ENCODE measurements at regions not wholly inside any gene's neighbourhood (a gene's known extent, or its start where the extent isn't known, plus 50 kb on each side); places are given as distances from the start of the nearest gene placed in this dataset.
"Not testable (repeated sequence)": the region's sequence is repeated elsewhere in the genome, so short reads cannot be mapped to it uniquely, and the experiment has no call there.

- H3K27ac ChIP-seq; H3K36me3 ChIP-seq; H3K4me3 ChIP-seq (ENCODE audit: low read depth in 1 of 2, low read length in 1 of 2); H3K9me3 ChIP-seq; H3K4me1 ChIP-seq (ENCODE audit: control insufficient read depth in 1 of 2, insufficient read depth in 1 of 2, low read depth in 1 of 2, low read length in 1 of 2); H3K27me3 ChIP-seq: not testable (repeated sequence)
Measured at GRCh38 chrY:3108674-3109073, 173.5 kb downstream of the ZFY start.

DNA sequence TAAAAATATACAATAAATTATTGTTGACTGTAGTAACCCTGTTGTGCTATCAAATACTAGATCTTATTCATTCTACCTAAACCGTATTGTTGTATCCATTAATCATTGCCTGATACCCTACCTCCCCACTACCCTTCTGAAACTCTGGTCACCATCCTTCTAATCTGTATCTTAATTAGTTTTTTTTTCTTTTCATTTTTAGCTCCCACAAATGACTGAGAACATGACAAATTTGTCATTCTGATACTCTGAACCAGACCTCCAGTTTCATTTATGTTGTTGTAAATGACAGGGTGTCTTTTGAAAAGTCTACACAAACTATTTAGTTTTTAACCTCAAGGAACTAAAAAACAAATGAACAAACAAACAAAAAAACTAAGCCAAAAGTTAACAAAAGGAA lies 185.1 kb downstream of the ZFY start:
- not testable (repeated sequence) for H3K27me3 ChIP-seq; H3K9me3 ChIP-seq; H3K4me1 ChIP-seq (ENCODE audit: control insufficient read depth in 1 of 2, insufficient read depth in 1 of 2, low read depth in 1 of 2, low read length in 1 of 2); H3K4me3 ChIP-seq (ENCODE audit: low read depth in 1 of 2, low read length in 1 of 2); H3K27ac ChIP-seq; H3K36me3 ChIP-seq

- H3K4me3 ChIP-seq (ENCODE audit: low read depth in 1 of 2, low read length in 1 of 2); H3K27ac ChIP-seq; H3K9me3 ChIP-seq; H3K4me1 ChIP-seq (ENCODE audit: control insufficient read depth in 1 of 2, insufficient read depth in 1 of 2, low read depth in 1 of 2, low read length in 1 of 2); H3K27me3 ChIP-seq; H3K36me3 ChIP-seq: not testable (repeated sequence)
Measured at GRCh38 chrY:3120716-3121115, 185.5 kb downstream of the ZFY start.

- H3K36me3 ChIP-seq; H3K9me3 ChIP-seq; H3K4me1 ChIP-seq (ENCODE audit: control insufficient read depth in 1 of 2, insufficient read depth in 1 of 2, low read depth in 1 of 2, low read length in 1 of 2); H3K4me3 ChIP-seq (ENCODE audit: low read depth in 1 of 2, low read length in 1 of 2); H3K27ac ChIP-seq; H3K27me3 ChIP-seq: not testable (repeated sequence)
Measured at GRCh38 chrY:3123482-3123881, 188.3 kb downstream of the ZFY start.

GRCh38 chrY:3171074-3171473 lies 235.9 kb downstream of the ZFY start:
- H3K27ac ChIP-seq; H3K4me1 ChIP-seq (ENCODE audit: control insufficient read depth in 1 of 2, insufficient read depth in 1 of 2, low read depth in 1 of 2, low read length in 1 of 2); H3K36me3 ChIP-seq; H3K27me3 ChIP-seq; H3K4me3 ChIP-seq (ENCODE audit: low read depth in 1 of 2, low read length in 1 of 2); H3K9me3 ChIP-seq: not testable (repeated sequence)

- not testable (repeated sequence) for H3K4me3 ChIP-seq (ENCODE audit: low read depth in 1 of 2, low read length in 1 of 2)
Measured at GRCh38 chrY:3195035-3195434, 259.9 kb downstream of the ZFY start.

GRCh38 chrY:3202287-3202686 lies 267.1 kb downstream of the ZFY start:
- not testable (repeated sequence) for H3K4me1 ChIP-seq (ENCODE audit: control insufficient read depth in 1 of 2, insufficient read depth in 1 of 2, low read depth in 1 of 2, low read length in 1 of 2); H3K36me3 ChIP-seq; H3K9me3 ChIP-seq; H3K27ac ChIP-seq; H3K27me3 ChIP-seq; H3K4me3 ChIP-seq (ENCODE audit: low read depth in 1 of 2, low read length in 1 of 2)

More at GRCh38 chrY:3195035-3195434, 259.9 kb downstream of the ZFY start:
- H3K27ac ChIP-seq; H3K27me3 ChIP-seq; H3K9me3 ChIP-seq; H3K4me1 ChIP-seq (ENCODE audit: control insufficient read depth in 1 of 2, insufficient read depth in 1 of 2, low read depth in 1 of 2, low read length in 1 of 2); H3K36me3 ChIP-seq: not testable (repeated sequence)

GRCh38 chrY:3206733-3207132 lies 271.6 kb downstream of the ZFY start:
- not testable (repeated sequence) for H3K36me3 ChIP-seq; H3K27ac ChIP-seq; H3K9me3 ChIP-seq; H3K4me1 ChIP-seq (ENCODE audit: control insufficient read depth in 1 of 2, insufficient read depth in 1 of 2, low read depth in 1 of 2, low read length in 1 of 2); H3K27me3 ChIP-seq; H3K4me3 ChIP-seq (ENCODE audit: low read depth in 1 of 2, low read length in 1 of 2)

GRCh38 chrY:3213183-3213582 lies 278.0 kb downstream of the ZFY start:
- not testable (repeated sequence) for H3K36me3 ChIP-seq; H3K9me3 ChIP-seq; H3K4me3 ChIP-seq (ENCODE audit: low read depth in 1 of 2, low read length in 1 of 2); H3K4me1 ChIP-seq (ENCODE audit: control insufficient read depth in 1 of 2, insufficient read depth in 1 of 2, low read depth in 1 of 2, low read length in 1 of 2); H3K27me3 ChIP-seq; H3K27ac ChIP-seq

DNA sequence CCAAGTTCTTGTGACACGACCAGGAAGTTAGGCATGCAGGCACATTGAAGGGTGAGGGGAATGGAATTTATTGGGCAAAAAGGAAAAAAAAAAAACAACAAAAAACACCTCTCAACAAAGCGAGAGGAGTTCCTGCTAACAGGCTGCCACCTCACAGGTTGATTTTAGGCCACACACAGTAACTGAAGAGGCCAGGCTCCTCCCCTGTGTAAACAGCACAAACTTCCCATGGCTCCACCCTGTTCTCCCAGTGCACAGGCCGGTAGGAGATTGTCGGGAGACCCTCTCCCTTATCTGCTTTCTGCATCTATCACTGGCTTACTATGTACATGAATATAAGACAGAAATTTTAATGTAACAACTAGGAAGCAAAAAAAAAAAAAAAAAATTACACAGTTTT lies 283.0 kb downstream of the ZFY start:
- H3K4me3 ChIP-seq (ENCODE audit: low read depth in 1 of 2, low read length in 1 of 2); H3K4me1 ChIP-seq (ENCODE audit: control insufficient read depth in 1 of 2, insufficient read depth in 1 of 2, low read depth in 1 of 2, low read length in 1 of 2); H3K36me3 ChIP-seq; H3K27ac ChIP-seq; H3K9me3 ChIP-seq; H3K27me3 ChIP-seq: not testable (repeated sequence)

- H3K4me3 ChIP-seq (ENCODE audit: low read depth in 1 of 2, low read length in 1 of 2); H3K27ac ChIP-seq; H3K4me1 ChIP-seq (ENCODE audit: control insufficient read depth in 1 of 2, insufficient read depth in 1 of 2, low read depth in 1 of 2, low read length in 1 of 2); H3K9me3 ChIP-seq; H3K27me3 ChIP-seq; H3K36me3 ChIP-seq: not testable (repeated sequence)
Measured at GRCh38 chrY:3218559-3218958, 283.4 kb downstream of the ZFY start.

GRCh38 chrY:3262911-3263310 lies 316.0 kb upstream of the TGIF2LY start:
- H3K36me3 ChIP-seq; H3K27ac ChIP-seq; H3K9me3 ChIP-seq; H3K4me1 ChIP-seq (ENCODE audit: control insufficient read depth in 1 of 2, insufficient read depth in 1 of 2, low read depth in 1 of 2, low read length in 1 of 2); H3K4me3 ChIP-seq (ENCODE audit: low read depth in 1 of 2, low read length in 1 of 2); H3K27me3 ChIP-seq: not testable (repeated sequence)

DNA sequence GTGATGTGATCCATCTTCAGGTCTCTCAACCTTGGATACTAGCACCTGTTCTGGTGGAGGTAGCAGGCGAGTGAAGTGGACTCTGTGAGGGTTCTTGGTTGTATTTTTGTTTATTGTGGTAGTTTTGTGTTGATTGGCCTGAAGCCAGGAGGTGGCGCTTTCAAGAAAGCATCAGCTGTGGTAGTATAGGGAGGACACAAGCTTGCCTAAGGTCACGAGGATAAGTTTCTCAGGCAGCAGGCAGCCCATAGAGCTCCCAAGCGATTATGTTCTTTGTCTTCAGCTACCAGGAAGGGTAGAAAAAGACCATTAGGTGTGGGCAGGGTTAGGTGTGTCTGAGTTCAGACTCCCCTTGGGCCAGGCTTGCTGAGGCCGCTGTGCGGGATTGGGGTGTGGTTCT lies 290.8 kb upstream of the TGIF2LY start:
- H3K36me3 ChIP-seq; H3K27me3 ChIP-seq; H3K27ac ChIP-seq; H3K9me3 ChIP-seq; H3K4me3 ChIP-seq (ENCODE audit: low read depth in 1 of 2, low read length in 1 of 2); H3K4me1 ChIP-seq (ENCODE audit: control insufficient read depth in 1 of 2, insufficient read depth in 1 of 2, low read depth in 1 of 2, low read length in 1 of 2): not testable (repeated sequence)

- H3K27ac ChIP-seq; H3K9me3 ChIP-seq; H3K4me3 ChIP-seq (ENCODE audit: low read depth in 1 of 2, low read length in 1 of 2): not testable (repeated sequence)
Measured at GRCh38 chrY:3297235-3297634, 281.6 kb upstream of the TGIF2LY start.

GRCh38 chrY:3319988-3320387 lies 258.9 kb upstream of the TGIF2LY start:
- H3K36me3 ChIP-seq; H3K4me3 ChIP-seq (ENCODE audit: low read depth in 1 of 2, low read length in 1 of 2); H3K27me3 ChIP-seq; H3K27ac ChIP-seq; H3K4me1 ChIP-seq (ENCODE audit: control insufficient read depth in 1 of 2, insufficient read depth in 1 of 2, low read depth in 1 of 2, low read length in 1 of 2); H3K9me3 ChIP-seq: not testable (repeated sequence)

More at GRCh38 chrY:3297235-3297634, 281.6 kb upstream of the TGIF2LY start:
- H3K4me1 ChIP-seq (ENCODE audit: control insufficient read depth in 1 of 2, insufficient read depth in 1 of 2, low read depth in 1 of 2, low read length in 1 of 2); H3K36me3 ChIP-seq; H3K27me3 ChIP-seq: not testable (repeated sequence)
